ENCODE measurements at regions not wholly inside any gene's neighbourhood (a gene's known extent, or its start where the extent isn't known, plus 50 kb on each side); places are given as distances from the start of the nearest gene placed in this dataset.

GRCh38 chr6:155587817-155588216 lies 132.2 kb upstream of the NOX3 start:
- H3K9me3 ChIP-seq (ENCODE audit: low read length): no peaks in the 10 kb centered on the region
- no peaks in the 10 kb centered on the region for H3K9me2 ChIP-seq (ENCODE audit: insufficient read depth, low read length)
- TF ChIP-seq CTCF (conservative IDR thresholded peaks at IDR 0.05; ENCODE audit: low read length) (no peak), EZH2phosphoT487 (IDR thresholded peaks at IDR 0.05; ENCODE audit: borderline replicate concordance, low read depth, low read length) (no peak)
- no peaks in the 10 kb centered on the region; the same call in 1 of the 2 replicates for H3K36me3 ChIP-seq (ENCODE audit: insufficient read depth, low read length)
- no peak overlapping the region for H3K4me3 ChIP-seq (ENCODE audit: low read depth, low read length, poor library complexity, severe bottlenecking)
- BruUV-seq (replicated peaks): no TSS peak
- no peak overlapping the region for H3K4me2 ChIP-seq (ENCODE audit: low read length)
- ChIA-PET CTCF (ENCODE audit: unreplicated experiment) (no interaction called here), POLR2A (interaction anchor here (0.6 kb wide), 1 partner anchor 220 kb away, joined by 3 read pairs; no protein-coding TSS in a partner anchor)
- intact Hi-C loops (cut with micrococcal nuclease; ENCODE audit: unreplicated experiment): no loop called here
- DNase-seq (ENCODE audit: low spot score): no peak
- H4K20me1 ChIP-seq (ENCODE audit: insufficient read depth, low read length): no peaks in the 10 kb centered on the region
- no peaks in the 10 kb centered on the region for H3K4me1 ChIP-seq (ENCODE audit: insufficient read depth, low read length, poor library complexity, severe bottlenecking)
- H3K27ac ChIP-seq (ENCODE audit: low read depth, low read length, poor library complexity, severe bottlenecking): no peak overlapping the region
- H3K79me2 ChIP-seq (ENCODE audit: insufficient read depth, low read depth, low read length): no peaks in the 10 kb centered on the region
- no peak overlapping the region for H2AFZ ChIP-seq (ENCODE audit: low read length)

- Histone ChIP-seq H3K36me3 (ENCODE audit: insufficient read depth, low read length) (no peaks in the 10 kb centered on the region; the same call in 1 of the 2 replicates), H3K4me2 (ENCODE audit: low read length) (no peak overlapping the region), H2AFZ (ENCODE audit: low read length) (peak overlapping the region; percentile 44; the same call in 1 of the 2 replicates), H4K20me1 (ENCODE audit: insufficient read depth, low read length) (no peaks in the 10 kb centered on the region), H3K4me1 (ENCODE audit: insufficient read depth, low read length, poor library complexity, severe bottlenecking) (peaks cover 5% of the 10 kb centered on the region), H3K79me2 (ENCODE audit: insufficient read depth, low read depth, low read length) (no peaks in the 10 kb centered on the region), H3K9me2 (ENCODE audit: insufficient read depth, low read length) (no peaks in the 10 kb centered on the region), H3K9me3 (ENCODE audit: low read length) (no peaks in the 10 kb centered on the region), H3K27ac (ENCODE audit: low read depth, low read length, poor library complexity, severe bottlenecking) (no peak overlapping the region), H3K4me3 (ENCODE audit: low read depth, low read length, poor library complexity, severe bottlenecking) (no peak overlapping the region)
- CTCF ChIA-PET (ENCODE audit: unreplicated experiment): no interaction called here
- POLR2A ChIA-PET: interaction anchor here (0.6 to 0.7 kb wide), 2 partner anchors 108 to 267 kb away, joined by 3 to 4 read pairs; no protein-coding TSS in a partner anchor
- intact Hi-C loops (cut with micrococcal nuclease; ENCODE audit: unreplicated experiment): no loop called here
- no TSS peak for BruUV-seq (replicated peaks)
- TF ChIP-seq EZH2phosphoT487 (IDR thresholded peaks at IDR 0.05; ENCODE audit: borderline replicate concordance, low read depth, low read length) (no peak), CTCF (conservative IDR thresholded peaks at IDR 0.05; ENCODE audit: low read length) (no peak)
- DNase-seq (ENCODE audit: low spot score): peak; percentile 17
Measured at GRCh38 chr6:155586090-155586489, 130.5 kb upstream of the NOX3 start.

DNA sequence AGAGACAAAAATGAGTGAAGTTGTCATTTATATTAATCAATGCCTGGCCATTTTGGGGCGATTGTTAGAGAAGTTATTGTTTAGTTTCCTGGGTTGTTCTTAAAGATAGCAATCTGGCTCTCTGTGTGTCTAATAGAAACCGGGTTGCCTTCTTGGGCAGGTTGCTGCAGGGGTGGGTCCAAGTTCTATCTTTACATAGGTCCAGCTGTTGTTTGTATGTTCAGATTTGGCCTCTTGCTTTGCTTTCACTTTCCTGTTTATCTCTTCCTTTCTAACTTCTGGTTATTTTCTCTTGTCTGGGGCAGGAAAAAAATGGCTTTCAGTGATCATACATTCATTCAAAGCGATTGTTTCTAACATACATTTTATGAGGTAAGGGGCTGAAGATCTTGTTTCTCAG lies 128.4 kb upstream of the NOX3 start:
- no peak overlapping the region for H3K4me2 ChIP-seq (ENCODE audit: low read length)
- no peak for DNase-seq (ENCODE audit: low spot score)
- no peak for TF ChIP-seq CTCF (conservative IDR thresholded peaks at IDR 0.05; ENCODE audit: low read length)
- TF ChIP-seq EZH2phosphoT487 (IDR thresholded peaks at IDR 0.05; ENCODE audit: borderline replicate concordance, low read depth, low read length): no peak
- POLR2A ChIA-PET: no interaction called here
- H3K36me3 ChIP-seq (ENCODE audit: insufficient read depth, low read length): no peaks in the 10 kb centered on the region; the same call in 1 of the 2 replicates
- peaks cover 5% of the 10 kb centered on the region for H3K4me1 ChIP-seq (ENCODE audit: insufficient read depth, low read length, poor library complexity, severe bottlenecking)
- H3K9me3 ChIP-seq (ENCODE audit: low read length): no peaks in the 10 kb centered on the region
- no TSS peak for BruUV-seq (replicated peaks)
- H3K27ac ChIP-seq (ENCODE audit: low read depth, low read length, poor library complexity, severe bottlenecking): no peak overlapping the region
- H3K4me3 ChIP-seq (ENCODE audit: low read depth, low read length, poor library complexity, severe bottlenecking): no peak overlapping the region
- H3K9me2 ChIP-seq (ENCODE audit: insufficient read depth, low read length): no peaks in the 10 kb centered on the region
- CTCF ChIA-PET (ENCODE audit: unreplicated experiment): no interaction called here
- intact Hi-C loops (cut with micrococcal nuclease; ENCODE audit: unreplicated experiment): no loop called here
- peak overlapping the region; percentile 61; the same call in 1 of the 2 replicates for H2AFZ ChIP-seq (ENCODE audit: low read length)
- no peaks in the 10 kb centered on the region for H3K79me2 ChIP-seq (ENCODE audit: insufficient read depth, low read depth, low read length)
- H4K20me1 ChIP-seq (ENCODE audit: insufficient read depth, low read length): no peaks in the 10 kb centered on the region

Data from OCI-LY7 (cell line).